HTR-8/SVneo (cell line): ENCODE measurements at regions not wholly inside any gene's neighbourhood (a gene's known extent, or its start where the extent isn't known, plus 50 kb on each side); places are given as distances from the start of the nearest gene placed in this dataset.
"Not testable (repeated sequence)": the region's sequence is repeated elsewhere in the genome, so short reads cannot be mapped to it uniquely, and the experiment has no call there.

Experiments used
- DNase-seq: peaks from one replicate; pipeline ENCODE4 v3.0.0; 2011; ENCODE audit warnings: low spot score, mixed read lengths; ENCODE audit not compliant: insufficient read length
- FAIRE-seq: peaks from 2 replicates; lab custom pipeline; 2011; peaks lifted over from hg19 to GRCh38; lab: Jason Lieb, UNC

GRCh38 chr7:68238204-68238805, 1241.7 kb downstream of the TYW1 start:
- DNase-seq: no peak
- no peak for FAIRE-seq

DNA sequence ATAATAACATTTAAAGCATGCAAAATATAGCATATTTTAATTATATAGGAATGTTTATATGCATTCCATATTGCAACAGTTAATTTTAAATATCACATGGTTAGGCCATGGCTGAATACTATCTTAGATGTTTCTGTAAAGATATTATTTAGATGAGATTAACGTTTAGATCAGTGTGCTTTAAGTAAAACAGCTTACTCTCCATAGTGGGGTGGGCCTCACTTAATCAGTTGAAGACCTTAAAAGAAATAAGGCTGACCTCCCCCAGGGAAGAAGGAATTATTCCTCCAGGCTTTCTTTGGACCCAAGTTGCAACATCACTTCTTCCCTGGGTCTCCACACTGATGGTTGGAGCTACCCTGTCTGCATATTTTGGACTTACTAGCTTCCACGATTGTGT, 1246.5 kb downstream of the TYW1 start:
- FAIRE-seq: no peak

GRCh38 chr7:68244389-68244788, 1247.8 kb downstream of the TYW1 start:
- no peak for DNase-seq
- no peak for FAIRE-seq

More for the DNA sequence above, 1246.5 kb downstream of the TYW1 start:
- DNase-seq: no peak

DNA sequence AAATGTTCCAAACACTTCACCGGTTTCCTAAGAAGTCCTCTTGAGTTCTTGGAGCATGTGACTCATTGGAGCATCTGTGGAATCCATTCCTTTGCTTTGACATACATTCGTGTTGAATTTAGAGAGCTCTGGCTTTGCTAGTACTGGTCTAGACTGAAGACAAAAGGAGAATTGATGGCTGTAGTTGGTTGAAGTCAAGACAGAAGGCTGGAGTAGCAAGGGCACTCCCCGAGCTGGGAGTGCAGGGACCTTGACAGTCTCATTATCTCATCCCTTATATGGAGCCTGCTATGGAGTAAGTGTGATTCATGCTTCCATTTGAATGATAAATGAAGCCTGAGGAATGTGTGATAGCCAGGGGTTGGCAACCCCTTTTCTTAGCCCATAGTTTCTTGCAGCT, 1249.1 kb downstream of the TYW1 start:
- no peak for FAIRE-seq
- no peak for DNase-seq

DNA sequence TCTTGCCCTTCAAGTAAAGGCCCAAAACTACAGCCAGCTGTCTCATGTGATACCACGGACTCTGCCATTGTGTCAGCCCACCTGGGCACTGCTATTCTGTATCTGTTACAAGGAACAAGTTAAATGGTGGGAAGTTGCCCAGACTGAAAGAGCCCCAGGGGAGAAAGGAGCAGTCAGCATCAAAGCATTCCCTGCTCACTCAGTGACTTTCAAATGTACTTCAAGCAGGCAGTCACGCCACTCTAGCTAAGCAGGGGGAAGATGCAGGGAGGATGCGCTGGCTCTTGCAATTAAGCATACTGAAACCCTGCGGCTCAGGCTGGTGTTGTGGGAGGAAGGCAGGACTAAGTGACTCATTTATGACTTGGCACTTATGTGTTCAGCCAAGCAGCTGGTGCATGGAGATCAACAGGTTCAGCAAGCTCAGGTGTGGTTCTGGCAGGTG, 1249.6 kb downstream of the TYW1 start:
- DNase-seq (no peak), FAIRE-seq (no peak)

DNA sequence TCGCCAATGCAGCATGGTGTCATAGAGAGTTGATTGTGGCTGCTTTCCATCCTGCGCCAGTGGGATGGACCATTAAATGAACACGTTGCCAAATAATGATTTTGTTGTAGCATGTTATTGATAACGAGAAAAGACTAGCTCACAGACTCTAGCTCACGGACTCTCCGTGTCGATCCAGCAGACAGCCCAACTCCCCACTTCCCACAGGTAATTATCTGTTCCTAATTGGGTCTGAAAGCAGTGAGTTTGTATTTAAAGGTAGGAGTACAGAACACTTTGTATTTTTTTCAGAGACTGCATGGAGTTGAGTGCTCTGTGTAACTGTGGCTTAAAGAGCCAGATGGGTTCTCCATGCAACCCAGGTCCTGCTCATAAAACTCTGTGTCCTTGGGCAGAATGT, 1250.5 kb downstream of the TYW1 start:
- FAIRE-seq: no peak

DNA sequence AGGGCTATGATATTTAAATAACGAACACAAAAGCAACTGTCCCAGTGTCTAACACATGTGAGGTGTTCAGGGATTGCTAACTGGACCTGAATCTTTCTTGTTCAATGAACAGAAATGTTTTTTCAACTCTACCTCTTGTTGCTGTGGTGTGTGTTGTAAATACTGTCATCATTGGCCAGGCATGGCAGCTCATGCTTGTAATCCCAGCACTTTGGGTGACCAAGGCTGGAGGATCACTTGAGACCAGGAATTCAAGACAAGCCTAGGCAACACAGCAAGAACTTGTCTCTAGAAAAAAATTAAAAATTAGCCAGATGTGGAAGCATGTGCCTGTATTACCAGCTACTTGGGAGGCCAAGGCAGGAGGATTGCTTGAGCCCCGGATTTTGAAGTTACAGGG, 1250.9 kb downstream of the TYW1 start:
- FAIRE-seq (no peak), DNase-seq (no peak)

More for the DNA sequence above, 1250.5 kb downstream of the TYW1 start:
- no peak for DNase-seq

GRCh38 chr7:68248973-68249372, 1252.3 kb downstream of the TYW1 start:
- FAIRE-seq (no peak), DNase-seq (no peak)

DNA sequence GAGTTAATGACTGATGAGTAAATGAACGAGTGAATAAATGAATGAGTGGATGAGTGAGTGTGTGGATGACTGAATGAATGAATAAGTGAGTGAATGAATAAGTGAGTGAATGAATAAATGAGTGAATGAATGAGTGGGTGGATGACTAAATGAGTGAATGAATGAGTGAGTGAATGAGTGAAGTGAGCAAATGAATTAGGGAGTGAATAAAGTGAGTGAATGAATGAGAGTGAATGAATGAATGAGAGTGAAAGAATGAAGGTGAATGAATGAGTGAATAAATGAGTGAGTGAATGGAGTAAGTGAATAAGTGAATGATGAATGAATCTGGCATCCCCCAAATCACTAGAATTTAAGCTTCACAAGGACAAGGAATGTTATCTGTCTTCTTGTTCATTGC, 1253.0 kb downstream of the TYW1 start:
- FAIRE-seq: no peak
- no peak for DNase-seq

DNA sequence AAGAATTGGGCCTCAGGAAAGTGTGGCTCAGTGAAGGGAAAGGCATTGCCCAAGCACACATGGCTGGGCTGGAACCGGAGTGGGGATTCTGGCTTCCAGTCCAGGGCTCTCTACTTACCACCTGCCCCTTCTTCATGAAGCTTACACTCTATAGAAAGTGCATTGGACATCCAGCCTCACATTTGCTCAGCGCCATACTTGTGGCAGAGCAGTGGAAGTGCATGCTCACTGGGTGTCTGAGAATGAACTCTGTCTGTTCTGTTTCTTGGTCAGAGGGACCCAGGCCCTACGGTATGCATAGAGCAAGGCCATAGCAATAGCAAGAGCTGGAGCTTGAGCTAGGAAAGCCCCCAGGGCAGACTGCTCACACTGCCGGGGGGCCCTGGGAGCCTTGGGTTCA, 1253.5 kb downstream of the TYW1 start:
- DNase-seq: no peak
- FAIRE-seq: no peak

DNA sequence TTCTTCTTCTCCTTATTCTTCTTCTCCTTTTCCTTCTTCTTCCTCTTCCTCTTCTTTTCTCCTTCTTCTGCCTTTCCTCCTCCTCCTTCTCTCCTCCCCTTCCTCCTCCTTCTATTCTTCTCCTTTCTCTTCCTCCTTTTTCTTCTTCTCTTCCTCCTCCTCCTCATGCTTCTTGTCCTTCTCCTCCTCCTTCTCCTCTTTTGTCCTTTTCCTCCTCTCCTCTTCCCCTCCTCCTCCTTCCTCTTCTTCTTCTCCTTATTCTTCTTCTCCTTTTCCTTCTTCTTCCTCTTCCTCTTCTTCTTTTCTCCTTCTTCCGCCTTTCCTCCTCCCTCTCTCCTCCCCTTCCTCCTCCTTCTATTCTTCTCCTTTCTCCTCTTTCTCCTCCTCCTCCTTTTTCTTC, 1258.2 kb downstream of the TYW1 start:
- FAIRE-seq, DNase-seq: not testable (repeated sequence)

DNA sequence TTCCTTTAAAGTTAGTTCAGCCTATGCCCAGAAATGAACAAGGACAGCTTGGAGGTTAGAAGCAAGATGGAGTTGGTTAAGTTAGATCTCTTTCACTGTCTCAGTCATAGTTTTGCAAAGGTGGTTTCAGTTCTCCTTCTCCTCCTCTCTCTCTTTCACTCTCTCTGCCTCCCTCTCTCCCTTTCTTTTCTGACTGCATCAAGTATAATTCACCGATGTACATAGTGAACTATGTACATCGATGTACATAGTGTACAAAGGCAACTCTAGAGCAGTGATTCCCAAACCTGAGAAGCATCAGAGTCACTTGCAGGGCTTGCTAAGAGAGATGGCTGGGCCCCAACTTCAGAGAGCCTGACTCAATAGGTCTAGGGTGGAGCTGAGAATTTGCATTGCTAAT, 1259.7 kb downstream of the TYW1 start:
- no peak for DNase-seq
- FAIRE-seq: no peak

- no peak for DNase-seq
- FAIRE-seq: no peak
Measured at GRCh38 chr7:68258609-68259008, 1262.0 kb downstream of the TYW1 start.

GRCh38 chr7:68265258-68265657, 1268.6 kb downstream of the TYW1 start:
- DNase-seq: no peak
- no peak for FAIRE-seq

- FAIRE-seq: no peak
- DNase-seq: no peak
Measured at GRCh38 chr7:68266004-68266579, 1269.5 kb downstream of the TYW1 start.

DNA sequence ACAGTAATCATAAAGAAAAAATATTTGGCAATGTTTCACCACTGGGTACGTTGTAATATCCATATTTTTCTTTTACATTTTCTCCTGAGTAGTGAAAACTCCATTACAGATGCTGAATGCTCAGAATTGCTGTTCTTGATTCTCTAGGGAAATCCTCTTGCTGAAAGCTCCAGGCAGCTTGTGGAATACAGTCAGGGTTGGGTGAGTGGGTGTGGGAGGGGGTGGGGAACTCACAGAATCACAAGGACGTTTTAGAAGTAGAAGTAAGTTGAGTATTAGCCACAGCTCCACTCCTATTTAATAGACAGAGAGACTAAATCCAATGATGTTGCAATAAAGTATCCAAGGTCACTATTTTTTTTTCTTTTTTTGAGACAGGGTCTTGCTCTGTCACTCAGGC, 1270.9 kb downstream of the TYW1 start:
- FAIRE-seq (no peak), DNase-seq (no peak)

GRCh38 chr7:68269405-68269804, 1272.8 kb downstream of the TYW1 start:
- DNase-seq (peak; percentile 30), FAIRE-seq (no peak)

DNA sequence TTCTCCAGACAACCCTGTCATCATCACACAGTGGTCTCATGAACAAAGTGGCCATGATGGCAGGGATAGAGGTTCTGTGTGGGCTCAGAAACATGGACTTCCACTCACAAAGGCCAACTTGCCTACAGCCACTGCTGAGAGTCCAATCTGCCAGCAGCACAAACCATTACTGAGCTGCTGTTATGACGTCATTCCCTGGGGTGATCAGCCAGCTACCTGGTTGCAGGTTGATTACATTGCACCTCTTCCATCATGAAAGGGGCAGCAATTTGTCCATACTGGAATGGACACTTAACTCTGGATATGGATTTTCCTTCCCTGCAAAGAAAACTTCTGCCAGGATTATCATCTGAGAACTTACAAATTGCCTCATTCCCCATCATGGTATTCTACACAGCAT, 1275.9 kb downstream of the TYW1 start:
- DNase-seq: no peak
- no peak for FAIRE-seq

DNA sequence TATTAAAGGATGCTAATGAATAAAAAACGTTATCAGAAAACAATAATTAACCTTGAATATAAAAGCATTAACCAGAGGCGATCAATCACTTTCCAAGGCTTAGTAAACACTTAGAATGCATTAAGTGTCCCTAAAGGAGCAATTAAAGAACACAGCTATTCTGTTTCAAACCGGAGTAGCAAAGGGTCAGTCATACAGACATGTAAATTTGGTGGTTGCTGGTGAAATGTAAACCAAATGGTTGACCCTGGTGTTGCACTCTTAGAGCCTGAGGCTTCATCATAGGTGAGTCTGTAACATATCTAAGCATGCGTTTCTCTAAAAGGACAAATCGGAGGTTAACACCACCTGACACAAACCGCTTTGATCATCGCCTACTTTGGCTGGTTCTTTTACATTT, 1280.1 kb downstream of the TYW1 start:
- no peak for FAIRE-seq
- DNase-seq: no peak

GRCh38 chr7:68279827-68280400, 1283.3 kb downstream of the TYW1 start:
- DNase-seq: no peak
- FAIRE-seq: no peak

- FAIRE-seq: no peak
- DNase-seq: no peak
Measured at GRCh38 chr7:68280931-68281330, 1284.3 kb downstream of the TYW1 start.

DNA sequence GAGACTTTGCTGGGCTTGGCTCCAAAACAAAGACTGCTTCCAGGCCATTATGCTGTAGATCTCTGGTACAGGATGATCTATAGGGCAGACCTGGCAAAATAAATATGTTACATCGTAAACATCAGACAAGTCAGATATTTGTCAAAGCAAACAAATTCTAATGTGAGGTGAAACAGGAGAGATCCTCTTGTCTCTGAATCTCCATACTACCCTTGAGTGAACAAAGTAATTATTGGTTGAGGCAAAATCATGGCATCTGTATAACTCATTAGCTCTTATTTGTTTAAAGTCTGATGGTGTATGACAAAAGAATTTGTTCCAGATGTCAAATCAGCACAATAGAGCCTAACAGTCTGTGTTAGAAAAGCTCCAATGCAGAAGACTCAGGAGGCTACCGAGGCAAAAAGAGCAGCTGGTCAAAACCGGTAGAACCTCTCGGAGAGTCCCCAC, 1291.5 kb downstream of the TYW1 start:
- DNase-seq (no peak), FAIRE-seq (no peak)
